Keratinocyte (primary cell): ENCODE measurements at regions not wholly inside any gene's neighbourhood (a gene's known extent, or its start where the extent isn't known, plus 50 kb on each side); places are given as distances from the start of the nearest gene placed in this dataset.

Source experiments
- DNase-seq: peaks from one replicate; pipeline ENCODE4 v3.0.0-alpha.2; 2011; ENCODE audit warnings: low read depth, missing footprints, low spot score
- FAIRE-seq: peaks from 2 replicates; lab custom pipeline; 2011; peaks lifted over from hg19 to GRCh38; lab: Jason Lieb, UNC
- H2AFZ ChIP-seq: 2 replicates; pipeline ENCODE4 v1.6.0; 2012; ENCODE audit warnings: low read length, control low read depth, inconsistent platforms; ENCODE audit not compliant: control insufficient read depth
- H3K27ac ChIP-seq: 2 replicates; pipeline ENCODE4 v1.5.1; 2011; ENCODE audit warnings: low read length; ENCODE audit not compliant: control insufficient read depth, insufficient read depth
- H3K27me3 ChIP-seq: 3 replicates; pipeline ENCODE4 v1.6.0; 2011; ENCODE audit warnings: low read length; ENCODE audit not compliant: control insufficient read depth, insufficient read depth; ENCODE audit errors: extremely low read depth
- H3K36me3 ChIP-seq, 2 experiments: 2 replicates in 1 of 2; 3 replicates in 1 of 2; pipeline ENCODE4 v1.5.1; 2011; ENCODE audit warnings: low read length in 2 of 2, mild to moderate bottlenecking in 1 of 2; ENCODE audit not compliant: control insufficient read depth in 2 of 2, insufficient read depth in 2 of 2; ENCODE audit errors: extremely low read depth in 1 of 2
- H3K4me1 ChIP-seq: 3 replicates; pipeline ENCODE4 v1.5.1; 2011; ENCODE audit warnings: low read length; ENCODE audit not compliant: control insufficient read depth, insufficient read depth; ENCODE audit errors: extremely low read depth
- H3K4me2 ChIP-seq: 3 replicates; pipeline ENCODE4 v1.6.0; 2011; ENCODE audit warnings: low read depth, low read length; ENCODE audit not compliant: control insufficient read depth, insufficient read depth; ENCODE audit errors: extremely low read depth
- H3K4me3 ChIP-seq, 3 experiments: fragments of 200-600 bp in 1 of 3; sonication (generic) in 1 of 3; 2 replicates in 2 of 3; 3 replicates in 1 of 3; pipeline ENCODE4 v1.5.1; 2011 to 2016; ENCODE audit warnings: low read length in 3 of 3, mild to moderate bottlenecking in 3 of 3, control low read depth in 2 of 3, inconsistent platforms in 1 of 3, low read depth in 1 of 3, mixed read lengths in 1 of 3, mixed run types in 1 of 3, moderate library complexity in 1 of 3; ENCODE audit not compliant: control insufficient read depth in 2 of 3, insufficient read depth in 2 of 3; ENCODE audit errors: extremely low read depth in 1 of 3
- H3K79me2 ChIP-seq: 2 replicates; pipeline ENCODE4 v1.6.0; 2012; ENCODE audit warnings: low read length; ENCODE audit not compliant: control insufficient read depth, insufficient read depth
- H3K9ac ChIP-seq: 3 replicates; pipeline ENCODE4 v1.6.0; 2011; ENCODE audit warnings: low read length; ENCODE audit not compliant: control insufficient read depth, insufficient read depth; ENCODE audit errors: extremely low read depth
- H3K9me1 ChIP-seq: 3 replicates; pipeline ENCODE4 v1.6.0; 2011; ENCODE audit warnings: low read length; ENCODE audit not compliant: control insufficient read depth, insufficient read depth; ENCODE audit errors: extremely low read depth
- H3K9me3 ChIP-seq: 2 replicates; pipeline ENCODE4 v1.5.1; 2012; ENCODE audit warnings: low read depth, low read length; ENCODE audit not compliant: control insufficient read depth
- H4K20me1 ChIP-seq: 3 replicates; pipeline ENCODE4 v1.6.0; 2011; ENCODE audit warnings: low read length; ENCODE audit not compliant: control insufficient read depth, insufficient read depth; ENCODE audit errors: extremely low read depth
- CTCF ChIP-seq, 3 experiments: IDR thresholded peaks in 1 of 3; conservative IDR thresholded peaks in 1 of 3; optimal IDR thresholded peaks in 1 of 3; 2 replicates in 2 of 3; 3 replicates in 1 of 3; pipeline versions ENCODE3 to v1.5.1; 2011; ENCODE audit warnings: low read length in 3 of 3, mild to moderate bottlenecking in 3 of 3, moderate library complexity in 2 of 3, control low read depth in 1 of 3, inconsistent platforms in 1 of 3; ENCODE audit not compliant: insufficient read depth in 2 of 3; ENCODE audit errors: extremely low read depth in 1 of 3
- EZH2 ChIP-seq: IDR thresholded peaks from one replicate; pipeline ENCODE4 v1.6.1; 2012; ENCODE audit warnings: inconsistent platforms, mild to moderate bottlenecking, low read length, moderate library complexity
- dilution Hi-C: fragments of 300-500 bp; cut with MboI; formaldehyde crosslinking; loops from one replicate; pipeline ENCODE4 v1.7.0; 2020; ENCODE audit warnings: low sequenced_read_pairs; ENCODE audit not compliant: extremely low pct_ligation_motif_present

- no peaks in the 10 kb centered on the region for H3K9me3 ChIP-seq
- no peak overlapping the region for H3K9ac ChIP-seq
- no peak for TF ChIP-seq EZH2
- TF ChIP-seq CTCF (optimal IDR thresholded peaks at IDR 0.05 in 1 of 3, IDR thresholded peaks at IDR 0.05 in 1 of 3, conservative IDR thresholded peaks at IDR 0.05 in 1 of 3; ENCODE audit: extremely low read depth in 1 of 3, insufficient read depth in 2 of 3, low read length in 3 of 3): no peak
- DNase-seq (no peak), FAIRE-seq (no peak)
- H3K4me3 ChIP-seq: no peak overlapping the region
- H3K4me2 ChIP-seq: no peak overlapping the region
- no peaks in the 10 kb centered on the region for H4K20me1 ChIP-seq
- dilution Hi-C loops: no loop called here
- H3K4me1 ChIP-seq: no peaks in the 10 kb centered on the region
- H3K9me1 ChIP-seq: no peaks in the 10 kb centered on the region
- no peaks in the 10 kb centered on the region for H3K36me3 ChIP-seq
- H3K27me3 ChIP-seq: no peaks in the 10 kb centered on the region
- no peaks in the 10 kb centered on the region for H3K79me2 ChIP-seq
- H3K27ac ChIP-seq: no peak overlapping the region
- H2AFZ ChIP-seq: no peak overlapping the region
Measured at GRCh38 chr2:155653176-155653575, 679.3 kb downstream of the NR4A2 start.

GRCh38 chr2:155651851-155652250 is 680.7 kb downstream of the NR4A2 start:
- no peaks in the 10 kb centered on the region for H3K36me3 ChIP-seq
- H3K4me2 ChIP-seq: no peak overlapping the region
- DNase-seq: no peak
- H4K20me1 ChIP-seq: no peaks in the 10 kb centered on the region
- no peaks in the 10 kb centered on the region for H3K9me1 ChIP-seq
- no peak overlapping the region for H3K27ac ChIP-seq
- H3K4me1 ChIP-seq: no peaks in the 10 kb centered on the region
- H3K9ac ChIP-seq: no peak overlapping the region
- no peaks in the 10 kb centered on the region for H3K27me3 ChIP-seq
- H2AFZ ChIP-seq: no peak overlapping the region
- TF ChIP-seq EZH2: no peak
- H3K4me3 ChIP-seq: no peak overlapping the region
- dilution Hi-C loops: no loop called here
- H3K79me2 ChIP-seq: no peaks in the 10 kb centered on the region
- FAIRE-seq: no peak
- H3K9me3 ChIP-seq: no peaks in the 10 kb centered on the region

- no peak overlapping the region for H3K4me2 ChIP-seq
- TF ChIP-seq EZH2 (no peak), CTCF (optimal IDR thresholded peaks at IDR 0.05 in 1 of 3, IDR thresholded peaks at IDR 0.05 in 1 of 3, conservative IDR thresholded peaks at IDR 0.05 in 1 of 3; ENCODE audit: extremely low read depth in 1 of 3, insufficient read depth in 2 of 3, low read length in 3 of 3) (no peak)
- dilution Hi-C loops: no loop called here
Measured at GRCh38 chr2:155645791-155646190, 686.7 kb downstream of the NR4A2 start.

More at GRCh38 chr2:155645791-155646190, 686.7 kb downstream of the NR4A2 start:
- Histone ChIP-seq H3K27ac (no peak overlapping the region), H3K4me3 (no peak overlapping the region), H3K4me1 (no peaks in the 10 kb centered on the region), H3K79me2 (no peaks in the 10 kb centered on the region), H3K36me3 (no peaks in the 10 kb centered on the region), H2AFZ (no peak overlapping the region), H3K9me3 (no peaks in the 10 kb centered on the region), H3K27me3 (no peaks in the 10 kb centered on the region), H3K9ac (no peak overlapping the region), H3K9me1 (no peaks in the 10 kb centered on the region), H4K20me1 (no peaks in the 10 kb centered on the region)
- FAIRE-seq (no peak), DNase-seq (no peak)
